ENCODE measurements at regions not wholly inside any gene's neighbourhood (a gene's known extent, or its start where the extent isn't known, plus 50 kb on each side); places are given as distances from the start of the nearest gene placed in this dataset.

- TF ChIP-seq CTCF (IDR thresholded peaks at IDR 0.05; ENCODE audit: low read length), result no peak
- no peak for TF ChIP-seq EZH2 (IDR thresholded peaks at IDR 0.05; ENCODE audit: borderline replicate concordance, low read length)
These were observed 77.8 kb upstream of the TAB2 start for GRCh38 chr6:149239573-149240209.
